Activated T-helper 17 cell treated with anti-CD3 and anti-CD28 coated beads, Interleukin-2, amount 50 U/mL, for 72 hours (primary cell): ENCODE measurements at regions not wholly inside any gene's neighbourhood (a gene's known extent, or its start where the extent isn't known, plus 50 kb on each side); places are given as distances from the start of the nearest gene placed in this dataset.
"Not testable (repeated sequence)": the region's sequence is repeated elsewhere in the genome, so short reads cannot be mapped to it uniquely, and the experiment has no call there.

Experiments used
- ATAC-seq: fragments of 150-1000 bp; cut with Tn5 transposase; replicated peaks from 2 replicates; pipeline ENCODE4 v1.10.0; 2021; ENCODE audit warnings: mild to moderate bottlenecking, moderate library complexity
- H3K27ac Mint-ChIP-seq: one replicate; pipeline ENCODE4 v1.8.0; 2022; ENCODE audit warnings: mixed read lengths
- H3K27me3 Mint-ChIP-seq: one replicate; pipeline ENCODE4 v1.8.0; 2022; ENCODE audit warnings: mixed read lengths
- H3K36me3 Mint-ChIP-seq: one replicate; pipeline ENCODE4 v1.8.0; 2022; ENCODE audit warnings: low read depth, mild to moderate bottlenecking, mixed read lengths
- H3K4me1 Mint-ChIP-seq: one replicate; pipeline ENCODE4 v1.8.0; 2022; ENCODE audit warnings: mixed read lengths
- H3K4me3 Mint-ChIP-seq: one replicate; pipeline ENCODE4 v1.8.0; 2022; ENCODE audit warnings: mild to moderate bottlenecking, mixed read lengths
- H3K9me3 Mint-ChIP-seq: one replicate; pipeline ENCODE4 v1.8.0; 2022; ENCODE audit warnings: mixed read lengths

- not testable (repeated sequence) for H3K4me3 Mint-ChIP-seq, H3K9me3 Mint-ChIP-seq, ATAC-seq, H3K27me3 Mint-ChIP-seq, H3K27ac Mint-ChIP-seq, H3K36me3 Mint-ChIP-seq
- peaks cover 19% of the 10 kb centered on the region for H3K4me1 Mint-ChIP-seq
These were observed 344.3 kb downstream of the PTTG2 start for GRCh38 chr4:38304460-38304859.

- peak overlapping the region; percentile 45 for H3K4me3 Mint-ChIP-seq
- H3K27me3 Mint-ChIP-seq, result no peaks in the 10 kb centered on the region
- no peaks in the 10 kb centered on the region for H3K9me3 Mint-ChIP-seq
- peaks cover 12% of the 10 kb centered on the region for H3K36me3 Mint-ChIP-seq
- peaks cover 39% of the 10 kb centered on the region for H3K4me1 Mint-ChIP-seq
- peak overlapping the region; percentile 83 for H3K27ac Mint-ChIP-seq
- ATAC-seq, result peak; percentile 55
These were observed 346.4 kb downstream of the PTTG2 start for GRCh38 chr4:38306482-38307071.

GRCh38 chr4:38308728-38309311 lies 348.6 kb downstream of the PTTG2 start:
- no peaks in the 10 kb centered on the region for H3K27me3 Mint-ChIP-seq
- ATAC-seq, result peak; percentile 27
- no peaks in the 10 kb centered on the region for H3K9me3 Mint-ChIP-seq
- H3K27ac Mint-ChIP-seq, result peak overlapping the region; percentile 90
- peak overlapping the region; percentile 68 for H3K4me3 Mint-ChIP-seq
- peaks cover 41% of the 10 kb centered on the region for H3K4me1 Mint-ChIP-seq
- H3K36me3 Mint-ChIP-seq, result peaks cover 12% of the 10 kb centered on the region

- Mint-ChIP-seq H3K27ac (peak overlapping the region; percentile 90), H3K4me1 (peaks cover 45% of the 10 kb centered on the region), H3K27me3 (no peaks in the 10 kb centered on the region), H3K9me3 (no peaks in the 10 kb centered on the region), H3K36me3 (peaks cover 12% of the 10 kb centered on the region), H3K4me3 (peak overlapping the region; percentile 68)
- ATAC-seq, result no peak
These were observed 349.3 kb downstream of the PTTG2 start for GRCh38 chr4:38309471-38309870.

- H3K9me3 Mint-ChIP-seq, result no peaks in the 10 kb centered on the region
- peaks cover 12% of the 10 kb centered on the region for H3K36me3 Mint-ChIP-seq
- peak overlapping the region; percentile 68 for H3K4me3 Mint-ChIP-seq
- ATAC-seq, result peak; percentile 89
- H3K27me3 Mint-ChIP-seq, result no peaks in the 10 kb centered on the region
- H3K4me1 Mint-ChIP-seq, result peaks cover 45% of the 10 kb centered on the region
- H3K27ac Mint-ChIP-seq, result peak overlapping the region; percentile 90
These were observed 350.3 kb downstream of the PTTG2 start for GRCh38 chr4:38310446-38311043.

GRCh38 chr4:38311495-38312126 lies 351.4 kb downstream of the PTTG2 start:
- no peak overlapping the region for H3K27ac Mint-ChIP-seq
- no peaks in the 10 kb centered on the region for H3K27me3 Mint-ChIP-seq
- no peak for ATAC-seq
- H3K4me1 Mint-ChIP-seq, result peaks cover 41% of the 10 kb centered on the region
- no peaks in the 10 kb centered on the region for H3K9me3 Mint-ChIP-seq
- H3K36me3 Mint-ChIP-seq, result peaks cover 12% of the 10 kb centered on the region
- peak overlapping the region; percentile 68 for H3K4me3 Mint-ChIP-seq

GRCh38 chr4:38313175-38313574 lies 350.8 kb upstream of the KLF3 start:
- ATAC-seq, result no peak
- H3K36me3 Mint-ChIP-seq, result peaks cover 12% of the 10 kb centered on the region
- H3K27ac Mint-ChIP-seq, result no peak overlapping the region
- H3K9me3 Mint-ChIP-seq, result no peaks in the 10 kb centered on the region
- no peaks in the 10 kb centered on the region for H3K27me3 Mint-ChIP-seq
- no peak overlapping the region for H3K4me3 Mint-ChIP-seq
- peaks cover 37% of the 10 kb centered on the region for H3K4me1 Mint-ChIP-seq

GRCh38 chr4:38313999-38314561 lies 349.9 kb upstream of the KLF3 start:
- ATAC-seq, result no peak
- Mint-ChIP-seq H3K27me3 (no peaks in the 10 kb centered on the region), H3K4me3 (no peak overlapping the region), H3K4me1 (peaks cover 34% of the 10 kb centered on the region), H3K9me3 (no peaks in the 10 kb centered on the region), H3K36me3 (peaks cover 12% of the 10 kb centered on the region), H3K27ac (no peak overlapping the region)

GRCh38 chr4:38314663-38315062 lies 349.3 kb upstream of the KLF3 start:
- ATAC-seq, result no peak
- Mint-ChIP-seq H3K9me3 (no peaks in the 10 kb centered on the region), H3K4me3 (no peak overlapping the region), H3K27me3 (no peaks in the 10 kb centered on the region), H3K4me1 (peaks cover 29% of the 10 kb centered on the region), H3K27ac (no peak overlapping the region), H3K36me3 (peaks cover 12% of the 10 kb centered on the region)

GRCh38 chr4:38315286-38315685 lies 348.7 kb upstream of the KLF3 start:
- peaks cover 22% of the 10 kb centered on the region for H3K4me1 Mint-ChIP-seq
- no peaks in the 10 kb centered on the region for H3K9me3 Mint-ChIP-seq
- ATAC-seq, result no peak
- no peaks in the 10 kb centered on the region for H3K27me3 Mint-ChIP-seq
- peaks cover 8% of the 10 kb centered on the region for H3K36me3 Mint-ChIP-seq
- no peak overlapping the region for H3K27ac Mint-ChIP-seq
- no peak overlapping the region for H3K4me3 Mint-ChIP-seq

GRCh38 chr4:38316045-38316444 lies 348.0 kb upstream of the KLF3 start:
- no peak for ATAC-seq
- Mint-ChIP-seq H3K4me1 (peaks cover 15% of the 10 kb centered on the region), H3K4me3 (no peak overlapping the region), H3K36me3 (peaks cover under 1% of the 10 kb centered on the region), H3K27me3 (no peaks in the 10 kb centered on the region), H3K9me3 (no peaks in the 10 kb centered on the region), H3K27ac (no peak overlapping the region)

- no peak for ATAC-seq
- no peaks in the 10 kb centered on the region for H3K36me3 Mint-ChIP-seq
- H3K4me1 Mint-ChIP-seq, result peaks cover 11% of the 10 kb centered on the region
- H3K4me3 Mint-ChIP-seq, result no peak overlapping the region
- no peaks in the 10 kb centered on the region for H3K27me3 Mint-ChIP-seq
- H3K27ac Mint-ChIP-seq, result no peak overlapping the region
- no peaks in the 10 kb centered on the region for H3K9me3 Mint-ChIP-seq
These were observed 346.8 kb upstream of the KLF3 start for GRCh38 chr4:38317041-38317674.

- Mint-ChIP-seq H3K27ac (peak overlapping the region; percentile 82), H3K36me3 (no peaks in the 10 kb centered on the region), H3K27me3 (no peaks in the 10 kb centered on the region), H3K9me3 (no peaks in the 10 kb centered on the region), H3K4me3 (peak overlapping the region; percentile 86), H3K4me1 (peaks cover 8% of the 10 kb centered on the region)
- ATAC-seq, result peak; percentile 93
These were observed 345.1 kb upstream of the KLF3 start for GRCh38 chr4:38318737-38319455.
